Upper lobe of left lung (tissue), 4 donors: ENCODE measurements at regions not wholly inside any gene's neighbourhood (a gene's known extent, or its start where the extent isn't known, plus 50 kb on each side); places are given as distances from the start of the nearest gene placed in this dataset.

Experiments
- CTCF ChIP-seq, 6 experiments: fragments of 450-650 bp in 4 of 6; fragments of 200-600 bp in 2 of 6; sonication (generic) in 2 of 6; IDR thresholded peaks; one replicate each; pipeline ENCODE4 v1.5.1; 2016 to 2019; ENCODE audit warnings: antibody characterized with exemption in 6 of 6
- POLR2A ChIP-seq, 4 donors: fragments of 450-650 bp; IDR thresholded peaks; one replicate each; pipeline ENCODE4 v1.5.1; 2016 to 2017; ENCODE audit warnings: antibody characterized with exemption in 4 of 4, mild to moderate bottlenecking in 2 of 4

DNA sequence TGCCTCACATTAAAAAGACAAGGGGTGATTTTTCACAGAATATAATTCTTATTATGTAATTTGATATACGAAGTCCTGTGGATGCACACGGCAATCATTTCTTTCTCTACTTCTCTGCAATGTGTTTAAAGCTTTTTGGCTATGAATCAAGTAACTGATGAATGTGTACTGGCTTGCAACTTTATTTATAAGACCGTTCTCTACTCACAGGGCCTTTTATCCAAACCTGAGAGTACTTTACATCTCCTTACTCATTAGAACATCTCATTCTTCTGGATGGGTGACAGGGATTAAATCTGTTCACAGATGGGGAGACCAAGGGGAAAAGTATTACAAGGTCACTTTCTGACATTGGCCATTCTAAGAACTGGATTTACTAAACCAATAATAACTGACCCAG lies 215.8 kb upstream of the DIO2 start:
- TF ChIP-seq CTCF (IDR thresholded peaks at IDR 0.05) (no peak), POLR2A (IDR thresholded peaks at IDR 0.05) (no peak)
